Transverse colon (tissue), 3 donors: ENCODE measurements at regions not wholly inside any gene's neighbourhood (a gene's known extent, or its start where the extent isn't known, plus 50 kb on each side); places are given as distances from the start of the nearest gene placed in this dataset.

Experiments
- CTCF ChIP-seq, 5 experiments: fragments of 200-600 bp in 3 of 5; fragments of 450-650 bp in 2 of 5; sonication (generic) in 3 of 5; IDR thresholded peaks; 1 replicate in 2 of 5; 2 replicates in 3 of 5; pipeline ENCODE4 v1.5.1; 2016 to 2017; ENCODE audit warnings: antibody characterized with exemption in 5 of 5, inconsistent platforms in 3 of 5, mild to moderate bottlenecking in 2 of 5, moderate library complexity in 1 of 5
- EP300 ChIP-seq: sonication (generic); formaldehyde crosslinking; IDR thresholded peaks from one replicate; pipeline ENCODE4 v1.6.1; 2017; ENCODE audit warnings: antibody characterized with exemption, low read depth

DNA sequence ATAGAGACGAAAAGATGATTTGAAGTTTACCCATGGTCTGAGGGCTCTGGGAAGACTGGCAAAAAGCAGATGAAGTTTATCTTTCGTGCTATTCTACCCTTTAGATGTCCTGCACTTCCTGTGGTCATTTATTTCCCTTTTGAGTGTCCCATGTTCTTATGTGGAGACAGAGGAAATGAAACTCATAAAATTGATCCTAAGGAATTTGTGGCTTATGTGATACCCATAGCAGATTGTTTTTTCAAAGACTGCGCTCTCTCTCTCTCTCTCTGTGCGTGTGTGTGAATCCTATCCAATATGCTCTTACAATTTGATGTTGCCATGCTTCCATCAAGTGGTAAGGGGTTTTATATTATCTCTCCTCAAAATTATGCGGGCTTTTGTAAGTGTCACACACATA, 607.5 kb upstream of the DPPA4 start:
- TF ChIP-seq CTCF (IDR thresholded peaks at IDR 0.05) (no peak), EP300 (no peak)
